KMS-11 (cell line): ENCODE measurements at regions not wholly inside any gene's neighbourhood (a gene's known extent, or its start where the extent isn't known, plus 50 kb on each side); places are given as distances from the start of the nearest gene placed in this dataset.

Experiments
- H2AFZ ChIP-seq: fragments of 200-600 bp; sonication (generic); 2 replicates; pipeline ENCODE4 v1.6.1; 2016; ENCODE audit warnings: antibody characterized with exemption, mixed run types, low read depth
- H3K27ac ChIP-seq: fragments of 200-600 bp; sonication (generic); 2 replicates; pipeline ENCODE4 v1.6.1; 2016; ENCODE audit warnings: mild to moderate bottlenecking, mixed run types
- H3K27me3 ChIP-seq: fragments of 200-600 bp; sonication (generic); 2 replicates; pipeline ENCODE4 v1.6.1; 2017; ENCODE audit warnings: mild to moderate bottlenecking, low read depth, mixed run types, moderate library complexity; ENCODE audit not compliant: insufficient read depth
- H3K36me3 ChIP-seq: fragments of 200-600 bp; sonication (generic); 2 replicates; pipeline ENCODE4 v1.6.1; 2017; ENCODE audit warnings: mild to moderate bottlenecking, mixed run types; ENCODE audit not compliant: insufficient read depth
- H3K4me1 ChIP-seq: fragments of 200-600 bp; sonication (generic); 2 replicates; pipeline ENCODE4 v1.6.1; 2016; ENCODE audit warnings: mild to moderate bottlenecking, low read depth, mixed run types; ENCODE audit not compliant: poor library complexity, severe bottlenecking
- H3K4me2 ChIP-seq: fragments of 200-600 bp; sonication (generic); 2 replicates; pipeline ENCODE4 v1.7.0; 2016; ENCODE audit warnings: mild to moderate bottlenecking, mixed run types
- H3K4me3 ChIP-seq: fragments of 200-600 bp; sonication (generic); IDR thresholded peaks from 2 replicates; pipeline ENCODE4 v1.6.1; 2017; ENCODE audit warnings: low read depth, low read length, mixed read lengths; ENCODE audit not compliant: insufficient read depth
- H3K79me2 ChIP-seq: fragments of 200-600 bp; sonication (generic); 2 replicates; pipeline ENCODE4 v1.6.1; 2016; ENCODE audit warnings: low read depth, mixed run types; ENCODE audit not compliant: insufficient read depth
- H3K9ac ChIP-seq: fragments of 200-600 bp; sonication (generic); 2 replicates; pipeline ENCODE4 v1.6.1; 2016; ENCODE audit warnings: mild to moderate bottlenecking, mixed run types
- H4K20me1 ChIP-seq: fragments of 200-600 bp; sonication (generic); 2 replicates; pipeline ENCODE4 v1.6.1; 2016; ENCODE audit warnings: mild to moderate bottlenecking, mixed run types; ENCODE audit not compliant: insufficient read depth
- CTCF ChIP-seq: fragments of 200-600 bp; sonication (generic); conservative IDR thresholded peaks from 2 replicates; pipeline ENCODE4 v1.6.1; 2017; ENCODE audit warnings: low read depth, mild to moderate bottlenecking, antibody characterized with exemption, low read length, moderate library complexity, mixed read lengths

- Histone ChIP-seq H3K27me3 (no peaks in the 10 kb centered on the region; the same call in 1 of the 2 replicates), H2AFZ (no peak overlapping the region), H3K36me3 (no peaks in the 10 kb centered on the region), H4K20me1 (no peaks in the 10 kb centered on the region), H3K4me3 (no peak overlapping the region), H3K79me2 (no peaks in the 10 kb centered on the region), H3K27ac (no peak overlapping the region), H3K4me1 (no peaks in the 10 kb centered on the region), H3K9ac (no peak overlapping the region), H3K4me2 (no peak overlapping the region)
- TF ChIP-seq CTCF, result no peak
These were observed 427.2 kb upstream of the THBS1 start for GRCh38 chr15:39153716-39154115.

DNA sequence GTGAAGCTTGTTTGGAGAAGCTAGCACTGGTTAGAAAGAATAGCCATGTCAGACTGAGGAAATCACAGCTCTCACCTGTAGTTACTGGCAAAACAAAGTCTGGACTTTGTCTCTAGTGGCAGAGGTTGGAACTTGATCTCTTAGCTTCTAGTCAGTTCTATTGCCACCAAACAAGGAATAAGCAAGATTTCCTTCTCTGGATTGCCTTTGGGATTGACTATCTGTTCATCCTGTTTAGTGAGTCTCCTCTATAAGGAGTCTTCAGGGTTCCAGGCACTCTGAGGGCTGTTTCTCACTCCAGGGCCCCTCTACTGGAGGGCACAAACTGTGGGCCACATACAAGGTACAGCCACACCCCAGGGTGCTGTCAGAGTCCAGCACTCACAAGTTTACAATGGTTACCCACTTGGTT lies 426.6 kb upstream of the THBS1 start:
- no peak overlapping the region for H2AFZ ChIP-seq
- H3K36me3 ChIP-seq, result no peaks in the 10 kb centered on the region
- H3K27ac ChIP-seq, result no peak overlapping the region
- TF ChIP-seq CTCF, result no peak
- H4K20me1 ChIP-seq, result no peaks in the 10 kb centered on the region
- H3K4me2 ChIP-seq, result no peak overlapping the region
- H3K4me1 ChIP-seq, result no peaks in the 10 kb centered on the region
- H3K4me3 ChIP-seq, result no peak overlapping the region
- no peak overlapping the region for H3K9ac ChIP-seq
- H3K27me3 ChIP-seq, result no peaks in the 10 kb centered on the region; the same call in 1 of the 2 replicates
- H3K79me2 ChIP-seq, result no peaks in the 10 kb centered on the region

GRCh38 chr15:39154776-39155175 lies 426.1 kb upstream of the THBS1 start:
- no peaks in the 10 kb centered on the region for H3K4me1 ChIP-seq
- no peak overlapping the region for H3K4me2 ChIP-seq
- TF ChIP-seq CTCF, result no peak
- no peaks in the 10 kb centered on the region for H4K20me1 ChIP-seq
- H3K79me2 ChIP-seq, result no peaks in the 10 kb centered on the region
- H3K27ac ChIP-seq, result no peak overlapping the region
- no peak overlapping the region for H3K4me3 ChIP-seq
- no peak overlapping the region for H2AFZ ChIP-seq
- no peaks in the 10 kb centered on the region; the same call in 1 of the 2 replicates for H3K27me3 ChIP-seq
- no peaks in the 10 kb centered on the region for H3K36me3 ChIP-seq
- no peak overlapping the region for H3K9ac ChIP-seq

DNA sequence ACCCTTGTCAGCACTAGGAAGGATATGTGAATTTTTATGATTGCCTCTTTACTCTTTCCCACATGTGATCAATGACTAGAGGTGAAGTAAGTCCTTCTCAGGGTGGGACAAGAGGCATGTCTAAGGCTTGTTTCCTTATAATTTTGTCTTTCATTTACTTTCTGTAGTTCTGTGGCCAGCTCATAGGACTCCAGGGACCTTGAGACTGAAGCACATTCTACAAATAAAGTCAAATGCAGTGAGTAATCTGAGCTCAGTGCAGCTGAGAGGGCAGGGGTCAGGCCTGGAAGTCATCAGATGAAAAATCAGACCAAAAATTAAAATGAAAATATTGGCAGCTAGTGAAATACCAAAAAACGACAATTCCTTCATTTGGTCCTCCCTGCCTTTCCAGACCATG lies 424.7 kb upstream of the THBS1 start:
- Histone ChIP-seq H2AFZ (no peak overlapping the region), H3K79me2 (no peaks in the 10 kb centered on the region), H3K9ac (no peak overlapping the region), H3K4me1 (no peaks in the 10 kb centered on the region), H3K4me3 (no peak overlapping the region), H3K36me3 (no peaks in the 10 kb centered on the region), H3K27me3 (no peaks in the 10 kb centered on the region; the same call in 1 of the 2 replicates), H3K27ac (no peak overlapping the region), H4K20me1 (no peaks in the 10 kb centered on the region), H3K4me2 (no peak overlapping the region)
- TF ChIP-seq CTCF, result no peak
